Neural progenitor cell (in vitro differentiated cells): ENCODE measurements at regions not wholly inside any gene's neighbourhood (a gene's known extent, or its start where the extent isn't known, plus 50 kb on each side); places are given as distances from the start of the nearest gene placed in this dataset.

Experiments
- CTCF ChIP-seq: fragments of 200-600 bp; sonication (generic); IDR thresholded peaks from 2 replicates; pipeline ENCODE4 v1.5.1; 2017; ENCODE audit warnings: antibody characterized with exemption, mild to moderate bottlenecking
- EZH2 ChIP-seq: fragments of 200-600 bp; sonication (generic); IDR thresholded peaks from 2 replicates; pipeline ENCODE4 v1.6.1; 2017; ENCODE audit warnings: antibody characterized with exemption, mild to moderate bottlenecking, moderate library complexity

DNA sequence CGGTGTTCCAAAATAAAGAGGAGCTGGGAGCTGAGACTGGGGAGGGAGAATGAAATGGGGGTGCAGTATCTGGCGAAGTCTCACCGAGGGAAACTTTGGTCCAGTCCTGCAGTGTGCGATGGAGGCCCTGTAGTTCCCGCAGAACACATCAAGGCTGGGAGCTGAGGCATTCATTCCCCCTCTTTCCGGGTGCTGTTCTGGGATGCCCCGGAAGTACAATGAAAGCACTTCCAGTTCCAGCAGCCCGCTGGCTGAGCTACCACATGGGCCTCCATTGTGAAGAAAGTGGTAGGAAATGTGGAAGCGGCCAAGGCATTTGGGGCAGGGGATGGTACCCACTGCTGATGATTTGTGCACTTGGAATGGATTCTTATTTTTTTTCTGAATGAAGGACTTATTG is 560.7 kb downstream of the GLRX3 start:
- no peak for TF ChIP-seq CTCF
- TF ChIP-seq EZH2 = no peak
